ENCODE measurements at regions not wholly inside any gene's neighbourhood (a gene's known extent, or its start where the extent isn't known, plus 50 kb on each side); places are given as distances from the start of the nearest gene placed in this dataset.

- no peak for TF ChIP-seq CTCF (IDR thresholded peaks at IDR 0.05)
- no peak for TF ChIP-seq POLR2A (IDR thresholded peaks at IDR 0.05)
- no peak for TF ChIP-seq EP300 (IDR thresholded peaks at IDR 0.05)
Observed at GRCh38 chr4:31194823-31195222, 474.7 kb downstream of the PCDH7 start.
